Heart right ventricle (tissue), 16 donors: ENCODE measurements at regions not wholly inside any gene's neighbourhood (a gene's known extent, or its start where the extent isn't known, plus 50 kb on each side); places are given as distances from the start of the nearest gene placed in this dataset.

Experiments used
- ATAC-seq, 8 donors: fragments of 200-7000 bp; cut with Tn5 transposase; one replicate each; pipeline ENCODE4 v1.9.1; 2020; ENCODE audit warnings: mild to moderate bottlenecking in 8 of 8, moderate library complexity in 8 of 8, moderate number of reproducible peaks in 1 of 8
- DNase-seq, 2 donors: peaks; one replicate each; pipeline ENCODE4 v3.0.0-alpha.2; 2020
- H3K27ac ChIP-seq, 10 donors: fragments of 200-600 bp; sonication (generic) in 2 of 10; one replicate each; pipeline versions ENCODE4 v1.5.0 to v1.8.0; 2020 to 2022; ENCODE audit warnings: mild to moderate bottlenecking in 3 of 10
- H3K27me3 ChIP-seq, 7 donors: fragments of 200-600 bp; one replicate each; pipeline ENCODE4 v1.8.0; 2021 to 2022; ENCODE audit warnings: mild to moderate bottlenecking in 2 of 7
- H3K36me3 ChIP-seq, 9 donors: fragments of 200-600 bp; sonication (generic) in 1 of 9; one replicate each; pipeline versions ENCODE4 v1.5.0 to v1.8.0; 2020 to 2022; ENCODE audit warnings: mild to moderate bottlenecking in 2 of 9
- H3K4me1 ChIP-seq, 9 donors: fragments of 200-600 bp; sonication (generic) in 1 of 9; one replicate each; pipeline versions ENCODE4 v1.5.0 to v1.8.0; 2020 to 2022; ENCODE audit warnings: mild to moderate bottlenecking in 4 of 9
- H3K4me3 ChIP-seq, 10 donors: fragments of 200-600 bp; sonication (generic) in 2 of 10; one replicate each; pipeline versions ENCODE4 v1.5.0 to v1.8.0; 2020 to 2022; ENCODE audit warnings: mild to moderate bottlenecking in 7 of 10, moderate library complexity in 2 of 10
- H3K9me3 ChIP-seq, 11 donors: fragments of 200-600 bp in 10 of 11; sonication (generic) in 2 of 11; one replicate each; pipeline versions ENCODE4 v1.5.0 to v1.8.0; 2013 to 2022; ENCODE audit warnings: mild to moderate bottlenecking in 2 of 11, control low read depth in 1 of 11, moderate library complexity in 1 of 11
- WGBS, 2 donors: extraction: QIAGEN DNeasy Blood & Tissue Kit; methylation state at CpG; one replicate each; pipeline ENCODE4 v1.1.7; 2013; ENCODE audit warnings: inconsistent platforms in 1 of 2; 5-methylcytosine and 5-hydroxymethylcytosine counted together
- intact Hi-C, 10 donors: fragments of 100-400 bp; cut with DNase I; formaldehyde crosslinking; loops; one replicate each; pipeline versions ENCODE4 v1.11.1 to v1.14.2; 2022
- TF ChIP-seq, protein P1 (sequence below), 9 donors: fragments of 200-600 bp; sonication (generic) in 2 of 9; IDR thresholded peaks; one replicate each; pipeline versions ENCODE4 v1.5.0 to v1.8.0; 2021 to 2022; ENCODE audit warnings: antibody characterized with exemption in 9 of 9, mild to moderate bottlenecking in 5 of 9, moderate library complexity in 1 of 9
- donor health status: Arrhythmogenic right ventricular cardiomyopathy.
- donor health status: ischemic (EF 13 %, LVEDD 7.1; RV severe dilation, severe dysfunction).
- donor health status: healthy with polysubstance abuse.
- donor health status: DM: no; HTN: yes; CAD: no.
- donor health status: DM: no; HTN: no; CAD: no.
- donor health status: ischemic (EF 25% LVEDD 6.9; RV normal size, moderate dysfunction).
- donor health status: ischemic (EF 25% LVEDD 5.7; RV mildly dilated, moderate dysfunction).
- donor health status: healthy.
- donor health status: DM: yes; HTN: yes; CAD: no.
- donor health status: Ischemic cardiomyopathy.
- donor health status: ischemic (EF 35%, LVEDD 5.7; RV mildly dilated, moderate dysfunction).
- donor health status: nonischemic (EF 11% LVEDD 7.7; RV severe dilation, severe dysfunction).
- donor health status: DM: yes; HTN: yes; CAD: no.
- donor health status: PGD.
- donor health status: ischemic (EF 29% LVEDD 5.4; RV normal size, mild dysfunction).
- donor health status: nonischemic (EF 23%, LVEDD 6.1; RV moderate dilation, normal function).

DNA sequence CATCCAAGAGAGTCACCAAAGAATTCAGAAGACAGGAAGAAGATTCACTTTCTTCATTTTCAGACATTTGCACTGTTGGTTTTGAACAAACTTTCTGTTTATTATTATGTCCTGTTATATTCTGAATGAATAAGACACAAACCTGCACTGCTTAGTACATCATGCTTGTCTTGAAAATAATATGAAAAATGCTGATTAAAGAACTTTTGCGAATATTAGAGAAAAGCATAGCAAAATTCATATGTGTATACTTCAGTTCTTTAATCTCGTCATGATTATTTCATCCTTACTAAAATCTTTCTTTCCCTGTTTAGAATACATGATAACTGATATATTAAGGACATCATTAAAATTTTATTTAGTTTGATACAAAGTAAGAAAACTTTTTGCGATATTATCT lies 504.1 kb downstream of the POM121L12 start:
- Histone ChIP-seq H3K9me3 (peaks cover 0 to 7% (median 0%) of the 10 kb centered on the region in 11 donors), H3K4me1 (no peaks in the 10 kb centered on the region), H3K27ac (no peak overlapping the region), H3K27me3 (no peaks in the 10 kb centered on the region), H3K4me3 (no peak overlapping the region), H3K36me3 (no peaks in the 10 kb centered on the region)
- no peak for DNase-seq
- intact Hi-C loops, result loop anchor here in 1 of 10 donors (10.0 kb wide), 1 partner anchor 65 kb away; no protein-coding TSS in a partner anchor
- ATAC-seq, result no peak
- WGBS, 2 donors, result 95 to 96% methylated on average over 3 of the region's 3 CpGs
- TF ChIP-seq, protein P1, sequence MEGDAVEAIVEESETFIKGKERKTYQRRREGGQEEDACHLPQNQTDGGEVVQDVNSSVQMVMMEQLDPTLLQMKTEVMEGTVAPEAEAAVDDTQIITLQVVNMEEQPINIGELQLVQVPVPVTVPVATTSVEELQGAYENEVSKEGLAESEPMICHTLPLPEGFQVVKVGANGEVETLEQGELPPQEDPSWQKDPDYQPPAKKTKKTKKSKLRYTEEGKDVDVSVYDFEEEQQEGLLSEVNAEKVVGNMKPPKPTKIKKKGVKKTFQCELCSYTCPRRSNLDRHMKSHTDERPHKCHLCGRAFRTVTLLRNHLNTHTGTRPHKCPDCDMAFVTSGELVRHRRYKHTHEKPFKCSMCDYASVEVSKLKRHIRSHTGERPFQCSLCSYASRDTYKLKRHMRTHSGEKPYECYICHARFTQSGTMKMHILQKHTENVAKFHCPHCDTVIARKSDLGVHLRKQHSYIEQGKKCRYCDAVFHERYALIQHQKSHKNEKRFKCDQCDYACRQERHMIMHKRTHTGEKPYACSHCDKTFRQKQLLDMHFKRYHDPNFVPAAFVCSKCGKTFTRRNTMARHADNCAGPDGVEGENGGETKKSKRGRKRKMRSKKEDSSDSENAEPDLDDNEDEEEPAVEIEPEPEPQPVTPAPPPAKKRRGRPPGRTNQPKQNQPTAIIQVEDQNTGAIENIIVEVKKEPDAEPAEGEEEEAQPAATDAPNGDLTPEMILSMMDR (IDR thresholded peaks at IDR 0.05), result no peak

DNA sequence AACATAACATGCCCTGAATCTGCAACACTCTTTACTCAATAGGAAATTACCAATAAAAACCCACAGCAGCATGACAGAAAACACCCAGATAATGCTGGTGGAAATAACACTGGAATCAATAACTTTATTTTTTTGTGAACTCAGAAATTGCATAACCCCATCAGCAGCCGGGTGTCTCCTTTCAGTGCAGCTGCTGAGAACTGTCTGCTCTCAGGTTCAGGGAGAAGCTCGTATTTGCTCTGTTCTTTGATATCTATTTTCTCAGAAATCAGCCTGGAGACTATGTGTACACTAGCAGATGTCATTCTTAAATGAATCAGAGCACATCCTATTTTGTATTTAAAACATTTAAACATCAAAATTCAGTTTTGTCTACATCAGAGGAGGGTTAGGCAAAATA lies 506.0 kb downstream of the POM121L12 start:
- ATAC-seq (no peak), DNase-seq (no peak)
- intact Hi-C loops, result no loop called here
- 52 to 58% methylated on average over 2 of the region's 2 CpGs for WGBS, 2 donors
- no peak overlapping the region for H3K4me3 ChIP-seq
- TF ChIP-seq, protein P1 (IDR thresholded peaks at IDR 0.05), result no peak
- no peak overlapping the region for H3K27ac ChIP-seq
- peaks cover 0 to 7% (median 0%) of the 10 kb centered on the region in 11 donors for H3K9me3 ChIP-seq
- H3K27me3 ChIP-seq, result no peaks in the 10 kb centered on the region
- no peaks in the 10 kb centered on the region for H3K4me1 ChIP-seq
- no peaks in the 10 kb centered on the region for H3K36me3 ChIP-seq

GRCh38 chr7:53542157-53542556 lies 506.7 kb downstream of the POM121L12 start:
- no peaks in the 10 kb centered on the region for H3K36me3 ChIP-seq
- intact Hi-C loops, result no loop called here
- WGBS, 2 donors, result 54 to 61% methylated on average over 5 of the region's 5 CpGs
- ATAC-seq, result no peak
- H3K9me3 ChIP-seq, result peaks cover 0 to 7% (median 0%) of the 10 kb centered on the region in 11 donors
- H3K4me3 ChIP-seq, result no peak overlapping the region
- no peak overlapping the region for H3K27ac ChIP-seq
- TF ChIP-seq, protein P1 (IDR thresholded peaks at IDR 0.05), result no peak
- no peak for DNase-seq
- H3K4me1 ChIP-seq, result no peaks in the 10 kb centered on the region
- H3K27me3 ChIP-seq, result no peaks in the 10 kb centered on the region
